Bronchial epithelial cell (primary cell): ENCODE measurements at regions not wholly inside any gene's neighbourhood (a gene's known extent, or its start where the extent isn't known, plus 50 kb on each side); places are given as distances from the start of the nearest gene placed in this dataset.
A peak's percentile ranks its signal among the peaks of the same experiment; 100 is the strongest.

ENCODE experiments used
- DNase-seq: peaks from one replicate; pipeline ENCODE4 v3.0.0-alpha.2; 2010; ENCODE audit warnings: low read depth
- FAIRE-seq: peaks from 2 replicates; lab custom pipeline; 2011; peaks lifted over from hg19 to GRCh38; lab: Jason Lieb, UNC
- H3K27me3 ChIP-seq: 2 replicates; pipeline ENCODE4 v1.5.1; 2011; ENCODE audit warnings: low read length; ENCODE audit not compliant: control insufficient read depth, insufficient read depth
- H3K36me3 ChIP-seq: 2 replicates; pipeline ENCODE4 v1.5.1; 2011; ENCODE audit warnings: low read length; ENCODE audit not compliant: control insufficient read depth, insufficient read depth
- H3K4me3 ChIP-seq: 2 replicates; pipeline ENCODE4 v1.5.1; 2011; ENCODE audit warnings: mild to moderate bottlenecking, low read depth, low read length, control low read depth
- CTCF ChIP-seq: IDR thresholded peaks from 2 replicates; pipeline ENCODE4 v1.5.1; 2011; ENCODE audit warnings: mild to moderate bottlenecking, moderate library complexity, low read length, control low read depth, inconsistent platforms; ENCODE audit not compliant: insufficient read depth, severe bottlenecking

- FAIRE-seq, result no peak
- Histone ChIP-seq H3K36me3 (no peaks in the 10 kb centered on the region), H3K27me3 (no peaks in the 10 kb centered on the region), H3K4me3 (no peak overlapping the region)
- DNase-seq, result peak; percentile 76
- TF ChIP-seq CTCF, result no peak
Measured at GRCh38 chr6:106736502-106736901, 107.1 kb downstream of the QRSL1 start.

GRCh38 chr6:106735828-106736227, 106.5 kb downstream of the QRSL1 start:
- no peak for FAIRE-seq
- Histone ChIP-seq H3K36me3 (no peaks in the 10 kb centered on the region), H3K4me3 (no peak overlapping the region), H3K27me3 (no peaks in the 10 kb centered on the region)
- peak; percentile 45 for DNase-seq
- TF ChIP-seq CTCF, result no peak

GRCh38 chr6:106735136-106735633, 105.8 kb downstream of the QRSL1 start:
- no peaks in the 10 kb centered on the region for H3K36me3 ChIP-seq
- FAIRE-seq, result no peak
- TF ChIP-seq CTCF, result no peak
- no peaks in the 10 kb centered on the region for H3K27me3 ChIP-seq
- H3K4me3 ChIP-seq, result no peak overlapping the region
- DNase-seq, result no peak

- no peak overlapping the region for H3K4me3 ChIP-seq
- TF ChIP-seq CTCF, result no peak
- H3K27me3 ChIP-seq, result no peaks in the 10 kb centered on the region
- no peak for DNase-seq
- no peak for FAIRE-seq
- no peaks in the 10 kb centered on the region for H3K36me3 ChIP-seq
Measured at GRCh38 chr6:106733386-106733785, 104.0 kb downstream of the QRSL1 start.

- Histone ChIP-seq H3K36me3 (no peaks in the 10 kb centered on the region), H3K4me3 (no peak overlapping the region), H3K27me3 (no peaks in the 10 kb centered on the region)
- DNase-seq (no peak), FAIRE-seq (no peak)
- TF ChIP-seq CTCF, result no peak
Measured at GRCh38 chr6:106732376-106732940, 103.1 kb downstream of the QRSL1 start.

- Histone ChIP-seq H3K4me3 (no peak overlapping the region), H3K27me3 (no peaks in the 10 kb centered on the region), H3K36me3 (no peaks in the 10 kb centered on the region)
- no peak for FAIRE-seq
- no peak for TF ChIP-seq CTCF
- no peak for DNase-seq
Measured at GRCh38 chr6:106731843-106732160, 102.4 kb downstream of the QRSL1 start.
